GM12874 (cell line): ENCODE measurements at regions not wholly inside any gene's neighbourhood (a gene's known extent, or its start where the extent isn't known, plus 50 kb on each side); places are given as distances from the start of the nearest gene placed in this dataset.

Source experiments
- TF ChIP-seq, protein P1 (sequence below): IDR thresholded peaks from 2 replicates; pipeline ENCODE4 v1.5.1; 2011; ENCODE audit warnings: low read depth, mild to moderate bottlenecking, control low read depth, low read length, moderate library complexity; ENCODE audit not compliant: insufficient read depth

GRCh38 chr9:108014353-108014752 lies 524.8 kb upstream of the KLF4 start:
- TF ChIP-seq, protein P1, sequence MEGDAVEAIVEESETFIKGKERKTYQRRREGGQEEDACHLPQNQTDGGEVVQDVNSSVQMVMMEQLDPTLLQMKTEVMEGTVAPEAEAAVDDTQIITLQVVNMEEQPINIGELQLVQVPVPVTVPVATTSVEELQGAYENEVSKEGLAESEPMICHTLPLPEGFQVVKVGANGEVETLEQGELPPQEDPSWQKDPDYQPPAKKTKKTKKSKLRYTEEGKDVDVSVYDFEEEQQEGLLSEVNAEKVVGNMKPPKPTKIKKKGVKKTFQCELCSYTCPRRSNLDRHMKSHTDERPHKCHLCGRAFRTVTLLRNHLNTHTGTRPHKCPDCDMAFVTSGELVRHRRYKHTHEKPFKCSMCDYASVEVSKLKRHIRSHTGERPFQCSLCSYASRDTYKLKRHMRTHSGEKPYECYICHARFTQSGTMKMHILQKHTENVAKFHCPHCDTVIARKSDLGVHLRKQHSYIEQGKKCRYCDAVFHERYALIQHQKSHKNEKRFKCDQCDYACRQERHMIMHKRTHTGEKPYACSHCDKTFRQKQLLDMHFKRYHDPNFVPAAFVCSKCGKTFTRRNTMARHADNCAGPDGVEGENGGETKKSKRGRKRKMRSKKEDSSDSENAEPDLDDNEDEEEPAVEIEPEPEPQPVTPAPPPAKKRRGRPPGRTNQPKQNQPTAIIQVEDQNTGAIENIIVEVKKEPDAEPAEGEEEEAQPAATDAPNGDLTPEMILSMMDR: no peak

- TF ChIP-seq, protein P1: no peak
Observed at GRCh38 chr9:108012886-108013665, 523.5 kb upstream of the KLF4 start.

DNA sequence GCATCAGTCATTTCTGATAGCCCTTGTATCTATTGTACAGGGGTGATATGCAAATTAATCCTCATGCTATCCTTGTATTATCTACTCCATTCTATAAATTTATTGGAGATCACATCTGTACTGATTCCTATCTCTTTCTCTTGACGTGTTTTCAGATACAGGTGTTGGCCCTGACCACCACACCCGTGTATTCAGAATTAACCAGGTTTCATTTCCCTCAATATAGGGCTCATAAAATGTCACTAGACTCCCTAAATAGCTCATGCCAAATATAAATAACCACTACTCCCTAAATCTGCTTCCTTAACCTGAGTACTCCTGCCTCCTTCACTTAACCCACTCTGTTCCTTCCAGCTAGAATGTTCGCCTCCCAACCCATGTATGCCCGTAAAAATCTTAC lies 522.8 kb upstream of the KLF4 start:
- TF ChIP-seq, protein P1: no peak

GRCh38 chr9:108003526-108003925 lies 514.0 kb upstream of the KLF4 start:
- TF ChIP-seq, protein P1: no peak

DNA sequence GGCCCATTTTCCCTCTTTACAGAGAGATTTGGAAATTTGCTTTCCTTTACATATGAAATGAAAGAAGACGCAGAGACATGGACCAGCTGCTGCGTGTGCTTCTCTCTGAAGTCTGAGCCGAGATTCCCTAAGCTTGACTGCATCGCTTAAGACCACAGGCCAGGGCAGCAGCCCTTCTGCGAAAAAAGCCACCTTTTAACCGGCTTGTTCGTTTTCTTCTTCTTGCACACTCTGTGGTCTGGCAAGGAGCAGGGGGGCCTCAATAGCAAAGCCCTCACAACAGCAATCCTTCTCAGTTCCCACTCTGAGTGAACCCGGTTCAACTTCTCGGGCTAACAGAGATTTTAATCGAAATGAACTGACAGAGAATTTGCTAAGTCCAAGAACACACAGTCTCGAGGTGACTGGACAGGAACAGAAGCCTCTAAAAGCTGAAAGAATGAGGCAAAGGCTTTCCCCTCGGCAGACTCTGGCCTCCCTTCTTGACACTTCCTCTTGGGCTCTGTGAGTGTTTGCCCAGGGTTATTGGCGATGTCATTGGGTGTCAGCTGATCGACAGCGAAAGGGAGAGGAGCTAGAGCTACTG lies 512.9 kb upstream of the KLF4 start:
- TF ChIP-seq, protein P1: no peak

DNA sequence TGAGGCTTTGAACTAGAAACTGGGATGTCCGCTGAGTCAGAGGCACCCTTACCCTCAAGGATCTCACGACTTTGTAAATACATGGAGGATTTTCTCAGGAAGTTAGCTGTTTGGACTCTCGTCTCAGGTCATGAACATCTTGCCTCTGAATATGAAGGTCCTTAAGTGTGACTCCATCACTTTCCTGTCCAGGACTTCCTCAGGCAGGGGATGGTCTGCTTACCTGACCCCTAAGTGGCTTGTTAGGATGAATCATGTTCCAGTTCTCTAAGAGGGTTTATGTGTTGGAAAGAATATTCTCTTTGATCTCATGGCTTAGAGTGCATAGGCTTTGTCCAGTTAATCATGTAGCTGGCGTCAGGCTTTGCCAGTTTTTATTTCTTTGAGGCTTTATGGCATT lies 511.7 kb upstream of the KLF4 start:
- TF ChIP-seq, protein P1: no peak

GRCh38 chr9:107999890-108000289 lies 510.3 kb upstream of the KLF4 start:
- TF ChIP-seq, protein P1: no peak
